Colonic mucosa (tissue), 4 donors: ENCODE measurements at regions not wholly inside any gene's neighbourhood (a gene's known extent, or its start where the extent isn't known, plus 50 kb on each side); places are given as distances from the start of the nearest gene placed in this dataset.

Source experiments
- DNase-seq: peaks from one replicate; pipeline ENCODE4 v3.0.0-alpha.2; 2020
- H3K27ac ChIP-seq: fragments of 200-600 bp; one replicate; pipeline ENCODE4 v1.8.0; 2021
- H3K27me3 ChIP-seq: fragments of 200-600 bp; one replicate; pipeline ENCODE4 v1.8.0; 2021
- H3K36me3 ChIP-seq: fragments of 200-600 bp; one replicate; pipeline ENCODE4 v1.8.0; 2021
- H3K4me1 ChIP-seq: fragments of 200-600 bp; one replicate; pipeline ENCODE4 v1.8.0; 2021; ENCODE audit warnings: mild to moderate bottlenecking
- H3K4me3 ChIP-seq: fragments of 200-600 bp; one replicate; pipeline ENCODE4 v1.8.0; 2021
- H3K9ac ChIP-seq, 2 donors: one replicate each; pipeline ENCODE4 v1.7.0; 2013; ENCODE audit warnings: control low read depth in 2 of 2, low read depth in 2 of 2, low read length in 2 of 2
- H3K9me3 ChIP-seq: fragments of 200-600 bp; one replicate; pipeline ENCODE4 v1.8.0; 2021
- CTCF ChIP-seq: fragments of 200-600 bp; IDR thresholded peaks from one replicate; pipeline ENCODE4 v1.8.0; 2022; ENCODE audit warnings: antibody characterized with exemption, mild to moderate bottlenecking
- intact Hi-C: fragments of 100-400 bp; cut with DNase I; formaldehyde crosslinking; loops from one replicate; pipeline ENCODE4 v1.14.1; 2022
- donor health status: healthy.
- donor health status: DM: no; HTN: no; CAD: no.
- donor health status: DM: no; HTN: no; CAD: no.

- no peak overlapping the region for H3K9ac ChIP-seq
These were observed 314.7 kb upstream of the ROPN1 start for GRCh38 chr3:124306665-124307064.

GRCh38 chr3:124313621-124314020 is 321.7 kb upstream of the ROPN1 start:
- Histone ChIP-seq H3K9me3 (no peaks in the 10 kb centered on the region), H3K9ac (no peak overlapping the region), H3K27ac (no peak overlapping the region), H3K4me3 (no peak overlapping the region), H3K4me1 (no peaks in the 10 kb centered on the region), H3K36me3 (no peaks in the 10 kb centered on the region), H3K27me3 (no peaks in the 10 kb centered on the region)
- intact Hi-C loops = no loop called here
- TF ChIP-seq CTCF = no peak
- no peak for DNase-seq

More at GRCh38 chr3:124306665-124307064, 314.7 kb upstream of the ROPN1 start:
- Histone ChIP-seq H3K27ac (no peak overlapping the region), H3K4me3 (no peak overlapping the region), H3K27me3 (no peaks in the 10 kb centered on the region), H3K36me3 (no peaks in the 10 kb centered on the region), H3K9me3 (no peaks in the 10 kb centered on the region), H3K4me1 (no peaks in the 10 kb centered on the region)
- no peak for DNase-seq
- no peak for TF ChIP-seq CTCF
- intact Hi-C loops = no loop called here

- no peak for DNase-seq
- no peaks in the 10 kb centered on the region for H3K4me1 ChIP-seq
- TF ChIP-seq CTCF = no peak
- H3K9me3 ChIP-seq = no peaks in the 10 kb centered on the region
- H3K9ac ChIP-seq = no peak overlapping the region
- no peak overlapping the region for H3K4me3 ChIP-seq
- no peaks in the 10 kb centered on the region for H3K27me3 ChIP-seq
- H3K27ac ChIP-seq = no peak overlapping the region
- H3K36me3 ChIP-seq = no peaks in the 10 kb centered on the region
- intact Hi-C loops = no loop called here
These were observed 323.5 kb upstream of the ROPN1 start for GRCh38 chr3:124315215-124316033.

- Histone ChIP-seq H3K36me3 (no peaks in the 10 kb centered on the region), H3K9ac (no peak overlapping the region), H3K4me1 (no peaks in the 10 kb centered on the region), H3K9me3 (no peaks in the 10 kb centered on the region), H3K27me3 (no peaks in the 10 kb centered on the region), H3K4me3 (no peak overlapping the region), H3K27ac (no peak overlapping the region)
- intact Hi-C loops = no loop called here
- DNase-seq = no peak
- TF ChIP-seq CTCF = no peak
These were observed 324.0 kb upstream of the ROPN1 start for GRCh38 chr3:124316034-124316287.

- H3K9me3 ChIP-seq = no peaks in the 10 kb centered on the region
- intact Hi-C loops = no loop called here
- no peaks in the 10 kb centered on the region for H3K4me1 ChIP-seq
- no peaks in the 10 kb centered on the region for H3K27me3 ChIP-seq
- H3K36me3 ChIP-seq = no peaks in the 10 kb centered on the region
- no peak overlapping the region for H3K27ac ChIP-seq
- no peak for TF ChIP-seq CTCF
- DNase-seq = no peak
- no peak overlapping the region for H3K9ac ChIP-seq
- no peak overlapping the region for H3K4me3 ChIP-seq
These were observed 326.1 kb upstream of the ROPN1 start for GRCh38 chr3:124318014-124318413.
